GM12892 (cell line): ENCODE measurements at regions not wholly inside any gene's neighbourhood (a gene's known extent, or its start where the extent isn't known, plus 50 kb on each side); places are given as distances from the start of the nearest gene placed in this dataset.

Experiments
- POLR2A ChIP-seq: IDR thresholded peaks from 2 replicates; pipeline ENCODE4 v1.6.1; 2011; ENCODE audit warnings: low read depth, low read length, control low read depth
- POLR2AphosphoS5 ChIP-seq: IDR thresholded peaks from 2 replicates; pipeline ENCODE4 v1.6.1; 2011; ENCODE audit warnings: low read depth, low read length, control low read depth
- TAF1 ChIP-seq: IDR thresholded peaks from 2 replicates; pipeline ENCODE4 v1.6.1; 2011; ENCODE audit warnings: low read depth, mild to moderate bottlenecking, control low read depth, low read length, borderline replicate concordance

- TF ChIP-seq TAF1 (no peak), POLR2AphosphoS5 (no peak), POLR2A (no peak)
These were observed 321.6 kb upstream of the B3GAT1 start for GRCh38 chr11:134733646-134734045.
